ENCODE measurements at regions not wholly inside any gene's neighbourhood (a gene's known extent, or its start where the extent isn't known, plus 50 kb on each side); places are given as distances from the start of the nearest gene placed in this dataset.

DNA sequence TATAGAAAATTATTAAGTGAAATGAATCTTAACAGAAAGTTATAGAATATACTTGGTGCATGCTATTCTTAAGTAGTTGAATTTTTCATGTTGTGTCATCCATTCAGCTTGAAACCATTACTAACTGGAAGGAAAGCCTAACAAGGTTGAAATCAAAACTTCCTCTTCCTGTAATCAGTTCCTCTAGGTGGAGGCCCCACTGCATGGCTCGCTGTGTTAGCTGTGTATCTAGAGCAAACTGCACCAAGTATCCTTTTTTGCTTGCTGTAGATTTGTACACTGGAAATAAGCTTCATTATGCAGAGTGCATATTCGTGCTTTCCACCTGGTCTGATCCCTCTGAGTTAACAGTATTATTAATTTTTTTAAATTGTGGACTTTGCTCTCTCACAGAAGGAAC, 1146.1 kb downstream of the EFNB2 start:
- no peak for TF ChIP-seq CTCF (IDR thresholded peaks at IDR 0.05; ENCODE audit: borderline replicate concordance, control extremely low read depth, extremely low read depth, insufficient read depth, missing control alignments)
- no peak for DNase-seq (ENCODE audit: low spot score)
- in situ Hi-C loops (cut with MboI; ENCODE audit: low sequenced_read_pairs, unreplicated experiment): no loop called here

GRCh38 chr13:105377452-105377851, 1158.0 kb downstream of the EFNB2 start:
- in situ Hi-C loops (cut with MboI; ENCODE audit: low sequenced_read_pairs, unreplicated experiment): no loop called here
- TF ChIP-seq CTCF (IDR thresholded peaks at IDR 0.05; ENCODE audit: borderline replicate concordance, control extremely low read depth, extremely low read depth, insufficient read depth, missing control alignments): no peak
- DNase-seq (ENCODE audit: low spot score): no peak

DNA sequence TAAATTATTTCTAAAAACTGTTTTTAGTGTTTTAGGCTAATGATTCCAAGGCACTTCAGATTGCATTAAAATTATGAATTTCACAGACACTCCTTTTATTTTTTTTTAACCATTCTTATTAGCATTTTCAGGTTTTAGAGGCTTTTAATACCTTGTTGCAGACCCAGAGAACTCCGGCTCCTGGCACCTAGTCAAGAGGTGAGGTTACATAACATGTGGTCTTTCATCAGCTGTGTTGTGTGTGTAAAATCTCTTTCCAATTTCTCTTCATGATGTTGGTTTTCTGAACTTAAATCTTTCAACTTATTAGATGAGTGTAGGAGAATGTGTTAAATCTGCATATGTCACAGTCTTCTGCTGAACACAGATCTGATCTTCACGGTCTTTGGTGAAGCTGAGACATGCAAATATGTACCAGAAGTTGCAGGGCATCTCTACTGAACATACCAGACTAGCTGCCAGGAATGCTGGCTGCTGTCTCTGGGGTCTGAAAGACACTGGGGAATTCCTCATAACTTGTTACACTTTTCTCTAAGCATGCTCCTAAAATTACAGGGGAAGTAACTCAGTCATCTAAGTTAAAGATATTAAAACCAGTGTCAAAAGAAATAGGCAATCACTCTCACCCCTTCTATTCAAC, 1165.3 kb downstream of the EFNB2 start:
- no peak for TF ChIP-seq CTCF (IDR thresholded peaks at IDR 0.05; ENCODE audit: borderline replicate concordance, control extremely low read depth, extremely low read depth, insufficient read depth, missing control alignments)
- DNase-seq (ENCODE audit: low spot score): no peak
- in situ Hi-C loops (cut with MboI; ENCODE audit: low sequenced_read_pairs, unreplicated experiment): no loop called here

GRCh38 chr13:105368781-105369180, 1166.7 kb downstream of the EFNB2 start:
- in situ Hi-C loops (cut with MboI; ENCODE audit: low sequenced_read_pairs, unreplicated experiment): no loop called here
- no peak for TF ChIP-seq CTCF (IDR thresholded peaks at IDR 0.05; ENCODE audit: borderline replicate concordance, control extremely low read depth, extremely low read depth, insufficient read depth, missing control alignments)
- no peak for DNase-seq (ENCODE audit: low spot score)

DNA sequence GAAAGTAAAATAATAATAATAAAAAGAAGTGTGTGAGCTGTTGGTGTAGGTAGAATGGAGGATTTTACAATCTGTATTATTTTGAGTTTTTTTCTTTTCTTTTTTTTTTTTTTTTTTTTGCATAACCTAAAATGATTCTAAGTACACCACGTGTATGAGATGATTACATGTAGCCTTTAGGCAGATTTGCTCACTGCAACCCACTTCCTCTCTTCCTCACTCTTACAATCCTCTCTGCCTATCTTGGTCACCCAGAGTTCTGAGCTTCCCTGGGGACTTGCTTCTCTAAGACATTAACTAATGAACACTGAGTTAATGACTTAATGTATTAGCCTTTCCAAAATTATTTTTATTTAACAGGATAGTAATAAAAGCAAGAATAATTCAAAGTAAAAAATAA, 1169.6 kb downstream of the EFNB2 start:
- in situ Hi-C loops (cut with MboI; ENCODE audit: low sequenced_read_pairs, unreplicated experiment): no loop called here
- no peak for DNase-seq (ENCODE audit: low spot score)
- no peak for TF ChIP-seq CTCF (IDR thresholded peaks at IDR 0.05; ENCODE audit: borderline replicate concordance, control extremely low read depth, extremely low read depth, insufficient read depth, missing control alignments)

DNA sequence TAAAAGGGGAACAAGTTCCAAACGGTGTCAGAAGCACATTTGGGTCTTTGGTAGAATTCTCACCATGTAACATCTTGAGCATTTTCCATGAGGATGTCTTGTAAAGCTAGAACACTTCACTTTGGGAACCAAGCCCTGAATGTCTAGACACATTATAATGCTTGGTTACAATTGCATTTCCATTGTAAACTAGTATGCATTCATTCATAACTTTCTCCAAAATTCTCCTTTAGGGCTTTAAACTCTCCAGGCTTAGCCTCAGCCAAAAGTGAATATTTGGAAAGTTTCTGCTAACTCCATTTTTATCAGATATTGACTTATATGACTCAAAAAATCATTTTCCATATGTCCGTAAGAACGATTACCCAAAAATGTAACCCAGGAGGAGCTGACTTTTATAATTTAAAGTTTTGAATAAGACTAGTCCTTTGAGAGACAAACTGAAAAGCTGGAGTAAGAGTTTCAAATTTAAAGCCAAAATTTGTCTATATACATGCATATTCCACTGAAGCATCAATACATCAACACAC, 1170.4 kb downstream of the EFNB2 start:
- in situ Hi-C loops (cut with MboI; ENCODE audit: low sequenced_read_pairs, unreplicated experiment): no loop called here
- DNase-seq (ENCODE audit: low spot score): no peak
- no peak for TF ChIP-seq CTCF (IDR thresholded peaks at IDR 0.05; ENCODE audit: borderline replicate concordance, control extremely low read depth, extremely low read depth, insufficient read depth, missing control alignments)

All from GM13976 (cell line).